Left ventricle myocardium inferior (tissue), 1 donor: ENCODE measurements at regions not wholly inside any gene's neighbourhood (a gene's known extent, or its start where the extent isn't known, plus 50 kb on each side); places are given as distances from the start of the nearest gene placed in this dataset.

Experiments used
- DNase-seq: peaks from one replicate; pipeline ENCODE4 v3.0.0-alpha.2; 2020
- H3K27ac ChIP-seq: fragments of 200-600 bp; replicated peaks from 2 replicates; pipeline ENCODE4 v1.8.0; 2021
- H3K27me3 ChIP-seq: fragments of 200-600 bp; 2 replicates; pipeline ENCODE4 v1.8.0; 2021; ENCODE audit warnings: low read depth
- H3K36me3 ChIP-seq: fragments of 200-600 bp; 2 replicates; pipeline ENCODE4 v1.8.0; 2021
- H3K4me1 ChIP-seq: fragments of 200-600 bp; 2 replicates; pipeline ENCODE4 v1.8.0; 2021
- H3K4me3 ChIP-seq: fragments of 200-600 bp; 2 replicates; pipeline ENCODE4 v1.8.0; 2021; ENCODE audit warnings: mild to moderate bottlenecking, moderate library complexity
- H3K9me3 ChIP-seq: fragments of 200-600 bp; replicated peaks from 2 replicates; pipeline ENCODE4 v1.8.0; 2021
- intact Hi-C: fragments of 100-400 bp; cut with micrococcal nuclease; formaldehyde crosslinking; loops from one replicate; pipeline ENCODE4 v1.11.0; 2022
- TF ChIP-seq, protein P1 (sequence below): fragments of 200-600 bp; IDR thresholded peaks from 2 replicates; pipeline ENCODE4 v1.8.0; 2021; ENCODE audit warnings: antibody characterized with exemption, mild to moderate bottlenecking, borderline replicate concordance
- donor health status: DM: no; HTN: yes; CAD: no; lungs with severe emphysema.

DNA sequence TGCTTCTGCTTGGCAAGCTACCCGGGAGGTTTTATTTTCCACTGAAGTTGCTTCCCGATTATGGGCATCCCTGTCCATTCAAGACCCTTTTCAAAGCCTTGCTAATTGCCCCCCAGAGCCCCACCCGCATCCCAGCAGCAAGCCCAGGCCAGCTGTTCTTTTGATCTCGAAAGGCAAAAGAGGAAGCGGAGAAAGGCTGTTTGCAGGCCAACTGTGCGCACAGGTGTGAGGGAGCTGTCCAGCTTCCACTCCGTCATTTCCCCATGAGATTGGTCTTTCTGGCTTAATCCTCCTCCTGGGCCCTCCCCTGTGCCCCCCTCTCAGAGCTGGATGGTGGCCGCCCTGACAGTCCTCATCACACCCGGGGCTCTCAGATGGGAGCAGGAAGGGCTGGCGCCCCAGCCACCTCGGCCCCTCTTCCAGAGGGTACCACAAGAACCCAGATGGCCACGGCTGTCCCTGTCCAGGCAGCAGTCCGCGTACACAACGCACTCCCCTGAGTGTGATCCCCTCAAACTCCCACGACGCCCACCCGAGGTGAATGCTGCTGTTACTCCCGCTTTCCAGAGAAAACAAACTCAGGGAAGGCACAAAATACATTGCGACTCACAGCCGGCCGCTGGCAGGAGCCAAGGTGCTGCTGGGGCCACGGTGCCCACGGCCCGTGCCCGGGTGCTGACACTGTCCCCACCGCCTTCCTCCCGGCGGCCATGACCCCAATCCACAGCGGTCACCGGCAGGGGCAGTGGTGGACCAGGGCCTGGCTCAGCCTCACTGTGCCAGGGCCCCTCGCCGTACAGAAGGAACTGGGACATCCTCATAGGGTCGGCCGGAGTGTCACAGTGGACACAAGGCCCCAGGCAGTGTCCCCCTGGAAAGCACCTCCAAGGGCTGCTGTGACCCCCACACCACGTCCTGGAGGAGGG is 121.9 kb downstream of the CRYAA start:
- TF ChIP-seq, protein P1, sequence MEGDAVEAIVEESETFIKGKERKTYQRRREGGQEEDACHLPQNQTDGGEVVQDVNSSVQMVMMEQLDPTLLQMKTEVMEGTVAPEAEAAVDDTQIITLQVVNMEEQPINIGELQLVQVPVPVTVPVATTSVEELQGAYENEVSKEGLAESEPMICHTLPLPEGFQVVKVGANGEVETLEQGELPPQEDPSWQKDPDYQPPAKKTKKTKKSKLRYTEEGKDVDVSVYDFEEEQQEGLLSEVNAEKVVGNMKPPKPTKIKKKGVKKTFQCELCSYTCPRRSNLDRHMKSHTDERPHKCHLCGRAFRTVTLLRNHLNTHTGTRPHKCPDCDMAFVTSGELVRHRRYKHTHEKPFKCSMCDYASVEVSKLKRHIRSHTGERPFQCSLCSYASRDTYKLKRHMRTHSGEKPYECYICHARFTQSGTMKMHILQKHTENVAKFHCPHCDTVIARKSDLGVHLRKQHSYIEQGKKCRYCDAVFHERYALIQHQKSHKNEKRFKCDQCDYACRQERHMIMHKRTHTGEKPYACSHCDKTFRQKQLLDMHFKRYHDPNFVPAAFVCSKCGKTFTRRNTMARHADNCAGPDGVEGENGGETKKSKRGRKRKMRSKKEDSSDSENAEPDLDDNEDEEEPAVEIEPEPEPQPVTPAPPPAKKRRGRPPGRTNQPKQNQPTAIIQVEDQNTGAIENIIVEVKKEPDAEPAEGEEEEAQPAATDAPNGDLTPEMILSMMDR = no peak
- H3K4me3 ChIP-seq = no peak overlapping the region
- intact Hi-C loops = no loop called here

DNA sequence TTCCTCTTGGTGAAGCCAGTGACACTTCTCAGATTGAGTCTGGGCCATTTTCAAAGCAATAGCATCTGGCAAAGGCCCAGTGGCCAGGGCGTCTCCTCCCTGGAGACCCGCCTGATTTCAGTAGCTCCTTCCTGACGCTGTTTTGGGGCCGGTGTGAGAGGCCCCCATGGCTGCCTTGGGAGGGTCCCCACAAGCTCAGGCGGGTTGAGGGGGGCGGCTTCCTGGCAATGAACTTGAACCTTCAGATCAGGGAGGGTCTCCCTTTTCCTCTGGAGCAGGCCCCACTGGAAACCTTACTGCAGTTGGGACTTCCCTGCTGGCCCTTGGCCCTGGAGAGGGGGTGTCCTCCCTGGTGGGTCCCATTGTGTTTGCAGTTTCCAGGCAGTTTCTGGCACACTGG is 121.2 kb downstream of the CRYAA start:
- H3K4me1 ChIP-seq = no peaks in the 10 kb centered on the region
- no peak overlapping the region for H3K4me3 ChIP-seq
- TF ChIP-seq, protein P1 = no peak
- H3K9me3 ChIP-seq = peaks cover 6% of the 10 kb centered on the region
- intact Hi-C loops = no loop called here
- peak; percentile 5 for DNase-seq
- no peaks in the 10 kb centered on the region for H3K36me3 ChIP-seq
- H3K27me3 ChIP-seq = peaks cover 10% of the 10 kb centered on the region
- no peak overlapping the region for H3K27ac ChIP-seq

More for the DNA sequence above, 121.9 kb downstream of the CRYAA start:
- Histone ChIP-seq H3K4me1 (no peaks in the 10 kb centered on the region), H3K36me3 (no peaks in the 10 kb centered on the region), H3K9me3 (peaks cover 13% of the 10 kb centered on the region), H3K27me3 (peaks cover 10% of the 10 kb centered on the region), H3K27ac (no peak overlapping the region)
- DNase-seq = peak; percentile 6

DNA sequence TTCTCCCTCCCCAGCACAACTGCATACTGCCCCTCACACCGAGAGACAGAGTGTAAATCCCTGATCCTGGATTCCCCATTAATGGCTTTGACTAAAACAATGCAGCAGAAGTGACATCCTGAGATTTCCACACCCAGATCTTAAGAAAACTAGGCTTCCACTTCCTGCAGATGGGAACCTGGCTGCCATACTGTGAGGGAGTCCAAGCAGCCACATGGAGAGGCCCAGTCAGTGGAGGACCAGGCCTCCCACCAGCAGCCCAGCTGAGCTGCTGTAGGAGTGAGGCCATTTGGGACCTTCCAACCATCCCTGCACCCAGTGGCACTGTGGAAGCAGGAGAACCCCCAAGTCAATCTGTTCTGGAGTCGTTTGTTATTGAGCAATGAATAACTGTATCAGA is 120.6 kb downstream of the CRYAA start:
- H3K4me1 ChIP-seq = no peaks in the 10 kb centered on the region
- intact Hi-C loops = no loop called here
- no peak overlapping the region for H3K4me3 ChIP-seq
- DNase-seq = peak; percentile 6
- TF ChIP-seq, protein P1 = no peak
- H3K36me3 ChIP-seq = no peaks in the 10 kb centered on the region
- H3K27me3 ChIP-seq = peaks cover 10% of the 10 kb centered on the region
- H3K27ac ChIP-seq = no peak overlapping the region
- peaks cover 10% of the 10 kb centered on the region for H3K9me3 ChIP-seq

DNA sequence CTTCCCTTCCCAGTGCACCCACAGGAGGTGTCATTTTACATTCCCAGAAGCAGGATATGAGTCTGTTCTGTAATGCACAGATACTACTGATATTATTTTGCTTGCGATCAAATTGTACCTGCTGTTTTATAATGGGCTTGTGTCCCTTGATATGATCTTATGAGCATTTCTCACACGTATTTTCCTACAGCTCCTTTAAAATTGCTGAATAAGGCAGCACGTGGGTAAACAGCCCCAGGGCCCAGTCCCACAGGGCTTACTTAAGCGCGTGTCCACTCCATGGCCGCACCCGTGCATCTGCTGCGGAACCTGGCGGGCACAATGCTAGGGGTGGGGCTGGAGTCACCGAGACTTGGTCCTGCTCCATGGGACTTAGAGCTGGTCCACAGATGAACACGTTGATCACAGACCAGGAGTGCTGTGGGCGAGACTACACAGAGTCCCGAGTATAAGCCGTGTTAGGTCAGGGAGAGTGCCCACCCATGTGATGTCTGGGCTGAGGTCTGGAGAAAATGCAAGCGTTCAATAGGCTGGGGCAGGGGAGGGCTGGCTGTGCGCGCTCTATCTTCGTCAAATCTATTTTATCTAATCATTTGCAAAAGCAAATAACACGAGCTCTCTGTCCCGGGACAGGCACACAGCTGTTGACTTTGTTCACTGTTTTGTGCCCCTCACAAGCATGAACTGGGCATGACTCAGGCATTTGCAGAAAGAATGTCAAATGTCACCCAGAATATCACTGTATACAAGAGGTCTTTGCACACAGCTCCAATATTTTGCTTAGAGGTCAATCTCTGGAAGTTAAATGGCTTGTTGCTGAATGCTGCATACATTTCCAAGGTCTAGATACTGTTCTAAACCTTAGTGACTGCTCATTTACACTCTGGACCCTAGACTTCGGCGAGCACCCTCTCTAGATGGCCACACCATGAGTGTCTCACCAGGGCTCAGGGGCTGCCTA is 119.3 kb downstream of the CRYAA start:
- Histone ChIP-seq H3K27ac (no peak overlapping the region), H3K36me3 (no peaks in the 10 kb centered on the region), H3K27me3 (peaks cover 10% of the 10 kb centered on the region), H3K9me3 (peaks cover 10% of the 10 kb centered on the region), H3K4me3 (no peak overlapping the region), H3K4me1 (no peaks in the 10 kb centered on the region)
- TF ChIP-seq, protein P1 = no peak
- intact Hi-C loops = no loop called here
- no peak for DNase-seq

DNA sequence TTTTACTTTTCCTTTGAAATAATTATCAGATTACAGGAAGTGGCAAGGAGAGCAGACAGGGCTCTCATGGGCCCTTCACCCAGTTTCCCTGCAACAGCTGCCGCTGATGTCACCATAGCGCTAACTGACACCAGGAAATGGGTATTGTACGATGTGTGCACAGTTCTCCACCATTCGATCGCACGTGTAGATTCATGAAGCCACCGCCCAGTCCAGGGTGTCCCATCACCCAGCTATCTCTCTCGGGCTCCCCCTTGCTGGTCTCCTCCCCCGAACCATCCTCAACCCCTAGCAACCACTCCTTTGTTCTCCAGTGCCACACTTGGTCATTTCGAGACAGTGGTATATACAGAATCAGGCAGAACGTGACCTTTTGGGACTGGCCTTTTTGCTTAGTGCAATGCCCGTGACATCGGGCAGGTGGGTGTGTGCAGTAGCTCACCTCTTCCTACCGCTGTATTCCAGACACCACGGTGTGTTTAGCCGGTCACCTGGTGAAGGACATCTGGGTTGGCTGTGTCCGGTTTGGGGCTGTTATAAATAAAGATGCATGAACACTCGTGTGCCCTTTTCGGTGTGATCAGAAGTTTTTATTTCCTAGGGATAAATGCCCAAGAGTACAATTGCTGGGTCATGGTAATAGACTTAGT is 118.4 kb downstream of the CRYAA start:
- DNase-seq = peak; percentile 9
- H3K4me3 ChIP-seq = no peak overlapping the region
- no peak overlapping the region for H3K27ac ChIP-seq
- H3K4me1 ChIP-seq = no peaks in the 10 kb centered on the region
- intact Hi-C loops = no loop called here
- TF ChIP-seq, protein P1 = no peak
- peaks cover 10% of the 10 kb centered on the region for H3K27me3 ChIP-seq
- H3K36me3 ChIP-seq = no peaks in the 10 kb centered on the region
- H3K9me3 ChIP-seq = peaks cover 10% of the 10 kb centered on the region
